Stimulated activated CD4-positive, alpha-beta T cell treated with anti-CD3 and anti-CD28 coated beads, Interleukin-2, amount 100 ng/mL, for 48 hours (primary cell): ENCODE measurements at regions not wholly inside any gene's neighbourhood (a gene's known extent, or its start where the extent isn't known, plus 50 kb on each side); places are given as distances from the start of the nearest gene placed in this dataset.
"Not testable (repeated sequence)": the region's sequence is repeated elsewhere in the genome, so short reads cannot be mapped to it uniquely, and the experiment has no call there.

ENCODE experiments used
- DNase-seq, 2 donors: peaks; one replicate each; pipeline ENCODE4 v3.0.0-alpha.2; 2020

GRCh38 chr7:56697058-56697457, 435.2 kb downstream of the ZNF479 start:
- DNase-seq = not testable (repeated sequence)

DNA sequence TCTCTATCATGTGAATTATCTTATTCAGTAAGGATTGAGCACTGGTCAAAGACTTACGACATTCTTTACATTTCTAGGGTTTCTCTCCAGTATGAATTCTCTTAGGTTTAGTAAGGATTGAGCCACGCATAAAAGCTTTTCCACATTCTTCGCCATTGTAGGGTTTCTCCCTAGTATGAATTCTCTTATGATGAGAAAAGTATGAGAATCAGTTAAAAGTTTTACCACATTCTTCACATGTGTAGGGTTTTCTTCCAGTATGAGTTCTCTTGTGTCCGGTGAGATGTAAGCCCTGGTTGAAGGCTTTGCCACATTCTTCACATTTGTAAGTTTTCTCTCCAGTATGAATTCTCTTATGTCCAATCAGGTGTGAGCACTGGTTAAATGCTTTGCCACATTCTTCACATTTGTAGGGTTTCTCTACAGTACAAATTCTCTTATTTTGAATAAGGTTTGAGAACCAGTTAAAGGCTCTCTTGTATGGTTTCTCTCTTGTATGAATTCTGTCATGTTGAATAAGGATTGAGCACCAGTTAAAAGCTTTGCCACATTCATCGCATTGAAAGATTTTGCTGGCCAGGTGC, 445.9 kb downstream of the ZNF479 start:
- DNase-seq = no peak

- no peak for DNase-seq
Observed at GRCh38 chr7:56639173-56639746, 493.0 kb downstream of the ZNF479 start.

DNA sequence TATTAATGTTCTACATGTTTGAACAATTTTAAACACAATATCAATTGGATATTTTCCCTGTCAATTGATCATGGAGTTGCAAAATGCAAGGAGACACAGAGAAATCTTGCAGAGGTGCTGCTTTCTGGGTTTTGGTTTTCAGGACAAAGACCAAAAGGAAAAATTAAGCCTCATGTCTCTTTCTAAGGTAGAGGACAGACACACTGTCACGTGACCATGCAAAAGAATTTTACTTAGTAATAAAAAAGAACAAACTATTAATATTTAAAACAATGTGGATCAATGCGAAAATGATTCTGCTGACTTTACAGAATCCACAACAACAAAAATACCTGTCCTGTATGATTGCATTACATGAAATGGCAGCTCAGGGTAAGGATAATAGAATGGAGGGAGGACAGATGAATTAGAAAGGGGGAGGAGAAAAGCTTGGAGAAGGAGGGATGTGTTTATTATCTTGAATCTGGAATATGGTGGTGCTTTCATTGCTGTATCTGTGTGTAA, 493.7 kb upstream of the NUPR2 start:
- DNase-seq = no peak

- no peak for DNase-seq
Observed at GRCh38 chr7:56605146-56605545, 488.9 kb upstream of the NUPR2 start.

DNA sequence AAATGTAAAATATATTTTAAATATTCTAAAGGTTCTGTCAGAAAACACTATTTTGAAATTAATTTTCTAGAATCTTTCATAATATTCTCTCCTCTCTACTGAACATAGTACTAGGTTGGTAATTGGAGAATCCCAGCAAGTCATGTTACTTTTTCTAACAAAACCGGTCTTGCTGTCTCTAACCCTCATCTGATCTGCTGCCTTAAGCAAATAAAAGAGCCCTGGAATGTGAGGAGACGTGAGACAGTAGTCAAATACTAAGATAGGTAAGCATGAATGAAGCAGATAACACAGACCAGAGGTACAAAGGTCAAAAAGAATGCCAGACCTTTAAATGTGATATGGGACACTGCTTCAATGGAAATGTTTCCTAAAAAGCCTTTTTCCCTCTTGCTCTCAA, 462.4 kb upstream of the NUPR2 start:
- DNase-seq = no peak

- no peak for DNase-seq
Observed at GRCh38 chr7:56570968-56571367, 454.8 kb upstream of the NUPR2 start.

DNA sequence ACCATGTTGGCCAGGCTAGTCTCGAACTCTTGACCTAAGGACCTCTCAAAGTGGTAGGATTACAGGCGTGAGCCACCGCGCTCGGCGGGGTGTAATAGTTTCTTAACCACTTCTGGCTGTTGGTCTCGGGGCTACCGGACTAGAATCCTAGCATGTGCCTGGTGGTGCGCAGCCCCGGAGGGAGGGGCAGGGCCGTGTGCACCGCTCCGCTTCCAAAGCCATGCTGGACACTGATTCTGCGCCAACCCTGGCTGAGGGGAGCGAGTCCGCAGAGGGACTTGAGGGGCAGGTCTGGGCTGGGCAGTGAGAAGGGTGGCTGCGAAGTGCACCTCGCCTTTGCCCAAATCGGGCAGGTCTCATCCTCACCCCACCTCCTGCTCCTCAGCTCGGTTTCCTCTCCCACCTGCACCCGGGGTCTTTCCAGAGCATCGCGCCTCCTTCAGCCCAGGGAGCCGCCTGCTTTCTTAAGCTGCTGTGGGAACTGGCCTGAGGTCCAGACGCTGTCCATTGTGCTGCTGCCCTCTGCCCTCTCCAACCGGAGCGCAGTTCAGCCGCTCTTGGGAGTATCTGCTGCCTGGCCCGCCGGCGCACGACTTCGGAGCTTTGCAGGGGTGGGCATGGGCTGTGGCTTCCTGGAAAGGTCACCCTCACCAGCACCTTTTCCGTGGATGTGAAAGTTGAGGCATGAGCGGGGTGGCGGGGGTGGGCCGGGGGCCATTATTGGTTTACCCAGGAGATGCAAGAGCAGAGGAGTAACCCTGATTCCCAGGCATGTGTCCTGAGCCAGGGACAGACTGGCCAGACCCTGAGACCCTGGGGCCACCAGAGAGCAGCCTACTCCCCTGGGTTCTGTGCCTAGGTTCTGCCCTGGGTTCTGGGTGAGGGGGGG, 422.6 kb upstream of the NUPR2 start:
- DNase-seq = no peak

GRCh38 chr7:56537952-56538351, 421.7 kb upstream of the NUPR2 start:
- DNase-seq = no peak

DNA sequence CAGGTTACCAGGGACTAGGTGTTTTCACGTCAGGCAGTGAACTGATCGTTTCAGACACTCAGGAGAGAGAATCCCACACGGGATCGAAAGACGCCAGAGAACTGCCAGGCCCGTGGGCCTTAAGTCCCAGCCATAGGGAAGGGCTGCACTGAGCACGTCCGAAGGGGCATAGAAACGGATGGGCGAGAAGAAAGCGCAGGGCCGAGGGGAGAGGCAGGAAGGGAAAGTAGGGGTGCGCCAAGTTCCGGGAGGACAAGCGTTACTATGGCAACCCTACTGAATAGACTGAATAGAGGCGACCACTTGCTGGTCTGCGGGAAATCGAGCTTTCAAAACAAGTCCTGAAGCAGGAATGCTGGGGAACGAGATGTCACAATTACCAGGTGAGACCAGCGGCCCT, 421.3 kb upstream of the NUPR2 start:
- DNase-seq = no peak

GRCh38 chr7:56495165-56495564, 378.9 kb upstream of the NUPR2 start:
- DNase-seq = no peak

DNA sequence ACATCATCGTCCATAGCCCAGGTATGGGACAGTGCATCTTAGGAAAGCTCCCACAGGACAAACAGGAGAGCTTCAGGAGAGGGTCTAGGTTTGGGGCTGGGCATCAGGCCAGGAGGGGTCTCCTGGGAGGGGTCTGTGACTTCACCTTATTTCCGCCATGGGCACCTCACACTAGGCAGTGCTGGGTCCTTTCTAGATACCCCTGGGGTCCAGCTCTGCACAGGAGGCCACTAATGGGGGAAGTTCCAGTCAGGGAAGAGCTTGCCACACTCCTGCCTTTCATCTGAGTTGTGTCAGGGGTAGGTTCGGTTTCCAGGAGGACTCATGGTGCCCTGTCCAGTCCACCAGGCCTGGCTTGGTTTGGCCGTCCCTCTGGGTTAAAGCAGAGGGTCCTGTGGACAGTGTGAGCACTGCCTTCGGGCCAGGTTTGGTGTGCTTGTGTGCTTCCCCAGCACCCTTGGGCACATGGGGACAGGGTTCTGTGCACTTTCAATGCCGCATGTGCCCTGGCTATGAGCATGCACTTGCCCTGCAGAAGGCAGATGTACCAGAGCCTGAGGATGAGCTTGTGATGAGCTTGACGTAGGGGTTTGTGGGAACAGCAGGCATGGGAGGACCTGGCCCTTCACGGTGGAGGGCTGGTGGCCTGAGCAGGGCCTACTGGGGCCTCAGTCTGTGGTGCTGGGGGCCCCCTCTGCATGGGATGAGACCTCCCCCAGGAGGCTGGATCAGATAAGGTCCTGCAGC, 377.7 kb upstream of the NUPR2 start:
- DNase-seq = no peak

DNA sequence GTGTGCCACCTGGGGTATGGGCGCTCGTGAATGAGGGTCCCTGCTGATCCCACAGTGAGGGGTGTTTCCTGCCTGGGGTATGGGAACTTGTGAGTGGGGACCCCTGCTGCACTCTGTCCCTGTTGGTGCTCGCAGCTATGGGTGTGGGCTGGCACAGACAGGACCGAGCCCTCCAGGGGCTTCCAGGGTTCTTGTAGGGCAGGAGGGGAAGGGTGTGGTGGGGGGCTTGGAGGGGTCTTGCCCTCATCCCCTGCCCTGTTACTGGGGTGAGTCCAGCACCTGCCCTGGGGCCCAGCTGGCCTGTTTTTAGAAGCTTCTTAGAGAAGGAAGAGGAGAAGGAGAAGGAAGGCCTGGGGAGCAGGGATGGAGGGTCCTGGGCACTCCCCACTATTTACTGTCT, 377.0 kb upstream of the NUPR2 start:
- no peak for DNase-seq

GRCh38 chr7:56491636-56492425, 375.6 kb upstream of the NUPR2 start:
- DNase-seq = no peak

DNA sequence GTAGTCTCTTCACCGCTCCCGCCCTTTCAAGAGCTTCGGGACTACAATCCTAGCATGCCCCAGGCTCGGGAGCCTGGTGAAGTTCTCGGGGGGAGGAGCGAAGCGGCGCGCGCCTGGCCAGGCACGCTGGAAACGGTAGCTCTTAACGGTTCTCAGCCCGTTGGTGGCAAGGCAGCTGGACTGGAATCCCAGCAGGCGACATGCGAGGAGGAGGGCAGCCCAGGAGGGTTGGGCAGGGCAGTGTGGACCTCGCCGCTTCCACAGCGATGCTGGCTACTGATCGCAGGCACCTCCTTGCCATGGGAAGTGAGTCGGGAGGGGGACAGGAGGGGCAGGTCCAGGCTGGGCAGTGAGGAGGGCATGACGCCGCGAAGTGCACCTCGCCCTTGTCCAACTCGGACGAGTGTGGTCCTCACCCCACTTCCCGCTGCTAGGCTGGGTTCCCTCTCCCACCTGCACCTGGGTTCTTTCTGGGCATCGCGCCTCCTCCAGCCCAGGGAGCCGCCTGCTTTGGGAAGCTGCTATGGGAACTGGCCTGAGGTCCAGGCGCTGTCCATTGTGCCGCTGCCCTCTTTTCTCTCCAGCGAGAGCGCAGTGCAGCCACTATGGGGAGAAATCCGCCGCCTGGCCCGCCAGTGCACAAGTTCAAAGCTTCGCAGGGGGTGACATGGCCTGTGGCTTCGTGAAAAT, 367.8 kb upstream of the NUPR2 start:
- no peak for DNase-seq

GRCh38 chr7:56483153-56483552, 366.9 kb upstream of the NUPR2 start:
- DNase-seq = no peak

- no peak for DNase-seq
Observed at GRCh38 chr7:56479748-56480147, 363.5 kb upstream of the NUPR2 start.

DNA sequence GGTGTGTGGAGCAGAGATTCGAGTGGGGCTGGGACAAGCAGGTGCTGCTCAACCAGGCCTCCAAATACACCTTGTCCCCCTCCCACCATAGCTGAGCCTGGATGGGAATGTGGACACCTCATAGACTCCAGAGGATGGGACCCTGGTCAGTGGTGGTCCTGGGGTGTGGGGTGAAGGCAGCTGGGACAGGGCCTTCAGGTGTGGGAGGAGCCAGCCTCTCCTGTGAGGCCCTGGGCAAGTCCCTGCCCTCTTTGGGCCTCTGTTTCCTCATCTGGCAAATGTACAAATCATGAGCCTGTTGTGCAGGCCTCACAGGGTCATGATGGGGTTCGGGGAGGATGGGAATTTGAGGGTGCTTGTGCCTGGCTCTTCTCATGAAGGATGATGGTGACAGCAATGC, 362.9 kb upstream of the NUPR2 start:
- DNase-seq = no peak

- DNase-seq = no peak
Observed at GRCh38 chr7:56474271-56474670, 358.1 kb upstream of the NUPR2 start.

DNA sequence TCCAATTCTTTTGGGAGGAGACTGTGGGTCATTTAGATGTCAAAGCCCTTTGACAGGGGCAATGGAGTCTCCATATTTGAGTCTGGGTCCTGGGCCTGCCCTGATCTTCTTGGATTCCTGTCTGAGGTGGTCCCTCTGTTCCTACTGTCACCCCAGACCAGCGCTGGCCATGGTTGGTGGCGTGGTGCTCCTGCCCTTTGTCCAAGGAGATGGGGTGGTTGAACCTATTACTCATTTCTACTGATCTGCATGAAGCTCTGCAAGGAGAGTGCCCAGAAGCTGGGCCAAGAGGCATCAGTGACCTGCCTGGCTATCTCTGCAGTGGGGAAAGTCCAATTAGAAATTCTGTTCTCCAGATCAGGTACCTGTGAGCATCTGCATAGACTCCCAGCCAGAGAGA, 355.6 kb upstream of the NUPR2 start:
- no peak for DNase-seq

GRCh38 chr7:56466607-56467525, 350.6 kb upstream of the NUPR2 start:
- not testable (repeated sequence) for DNase-seq
